NCI-H1694 (cell line): ENCODE measurements at regions not wholly inside any gene's neighbourhood (a gene's known extent, or its start where the extent isn't known, plus 50 kb on each side); places are given as distances from the start of the nearest gene placed in this dataset.

Source experiments
- DNase-seq: peaks from one replicate; lab custom pipeline; 2025; lab: John Stamatoyannopoulos, UW

DNA sequence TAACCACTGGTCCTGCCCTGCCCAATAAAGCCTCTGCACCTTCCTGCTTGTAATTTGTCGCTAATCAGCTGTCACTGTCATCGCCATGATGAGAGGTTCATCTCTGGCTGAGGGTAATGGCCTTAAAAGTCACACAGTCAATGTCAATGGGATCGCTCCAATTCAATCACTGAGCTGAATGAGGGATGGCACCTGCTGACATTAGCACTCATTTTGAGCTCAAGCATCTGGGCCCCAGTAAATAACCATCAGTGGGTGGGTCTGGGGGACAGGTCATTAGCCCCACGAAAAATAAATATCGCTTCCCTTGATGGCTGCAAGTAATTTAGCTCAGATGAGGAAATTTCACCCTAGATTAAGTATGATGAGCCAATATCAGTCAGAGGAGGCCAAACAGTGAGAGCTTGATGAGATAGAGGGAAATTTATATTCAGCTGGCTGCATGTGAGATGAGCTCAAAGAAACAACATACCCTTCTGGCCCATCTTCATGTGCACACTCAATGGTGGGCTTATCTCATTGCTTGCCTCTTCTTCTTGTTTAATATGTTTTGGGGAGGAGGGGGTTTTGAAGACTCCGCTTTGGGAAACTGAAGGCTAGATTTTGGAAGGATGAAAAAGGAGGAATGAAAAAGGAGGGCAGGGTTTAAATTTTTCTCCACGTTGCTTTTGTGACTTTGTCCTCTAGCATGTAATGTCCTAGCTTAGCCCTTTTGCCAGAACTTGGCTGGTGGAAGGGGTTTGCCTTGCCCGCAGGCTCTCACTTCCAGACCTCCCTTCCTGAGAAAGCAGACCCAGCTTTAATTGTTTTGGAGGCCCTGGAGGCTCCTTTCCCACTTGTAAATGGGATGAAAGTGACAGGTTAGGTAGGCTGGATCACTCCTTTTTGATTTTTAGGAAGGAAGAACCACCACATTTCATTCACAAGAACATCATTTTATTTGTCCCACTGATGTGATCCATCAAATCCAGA lies 84.8 kb upstream of the PAQR3 start:
- no peak for DNase-seq

DNA sequence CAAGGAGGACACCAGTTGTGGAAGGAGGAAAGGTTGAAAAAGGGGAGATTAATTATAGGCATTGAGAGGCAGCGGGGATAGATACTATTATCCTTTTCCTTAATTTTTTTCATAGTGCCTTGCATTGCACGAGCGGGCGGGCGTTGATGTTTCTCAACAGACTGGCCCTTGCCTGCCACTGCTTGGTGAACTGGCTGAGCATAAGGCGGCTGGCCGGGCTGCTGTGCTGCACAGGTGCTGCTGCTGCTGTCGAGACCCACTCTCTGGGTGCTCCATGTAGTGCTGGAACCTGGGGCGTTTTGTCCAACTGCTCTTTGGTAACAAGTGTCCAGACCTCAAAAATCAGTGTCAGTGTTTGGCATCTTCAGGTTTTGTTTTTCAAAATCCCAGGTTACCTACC lies 83.3 kb upstream of the PAQR3 start:
- no peak for DNase-seq

DNA sequence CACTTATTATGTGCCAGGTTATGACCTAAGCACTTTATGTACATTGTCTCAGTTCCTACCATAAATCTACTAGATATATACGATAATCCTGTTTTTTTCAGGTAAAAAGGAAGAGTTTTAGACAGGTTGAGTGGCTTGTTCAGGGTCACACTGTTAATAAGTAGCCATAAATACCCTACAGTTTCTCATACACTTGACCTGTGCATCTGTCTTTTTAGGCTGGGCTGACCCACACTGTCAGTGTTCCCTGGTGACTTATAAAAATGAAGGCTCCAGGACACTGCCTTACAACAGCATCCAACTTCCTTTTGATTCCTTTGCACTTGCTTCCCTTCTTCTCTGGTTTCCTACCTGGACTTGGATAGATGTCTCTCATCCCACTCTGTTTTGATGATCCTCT lies 78.2 kb upstream of the PAQR3 start:
- DNase-seq: no peak

DNA sequence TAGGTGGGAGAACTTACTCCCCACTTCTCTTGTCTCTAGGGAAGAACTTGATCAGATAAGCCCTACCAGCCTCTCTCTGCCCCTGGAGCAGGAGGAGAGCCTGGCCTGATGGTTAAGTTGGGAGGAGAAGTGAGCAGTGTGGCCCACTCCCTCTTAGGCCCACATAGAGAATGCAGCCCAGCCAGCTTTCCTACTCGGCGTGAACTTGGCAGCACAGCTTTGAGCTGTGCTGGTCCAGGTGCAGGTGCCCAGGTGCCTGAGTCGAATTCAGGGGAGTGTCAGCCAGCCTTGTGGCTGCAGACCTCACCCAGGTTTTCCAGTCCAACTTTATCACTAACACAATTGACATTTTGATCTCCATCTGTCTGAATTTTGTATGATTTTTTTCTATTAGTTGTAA lies 77.6 kb upstream of the PAQR3 start:
- no peak for DNase-seq

DNA sequence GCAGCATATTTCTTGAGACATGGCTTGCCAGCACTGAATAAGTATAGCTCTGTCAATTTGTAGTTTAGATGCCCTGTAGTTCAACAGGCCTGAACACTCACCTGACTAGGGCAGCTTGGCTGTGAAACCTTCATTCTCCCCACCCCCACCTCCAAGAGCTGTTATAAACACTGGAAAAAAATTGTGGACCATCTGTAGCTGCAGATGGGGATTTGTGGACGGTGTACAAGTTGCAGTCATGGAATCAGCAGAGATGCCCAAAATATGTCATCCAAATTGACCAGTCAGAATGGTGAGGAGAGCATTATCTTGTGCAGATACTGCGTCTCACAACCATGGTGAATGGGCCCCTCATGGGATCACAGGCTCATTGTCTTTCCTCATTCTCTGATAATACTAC lies 76.2 kb upstream of the PAQR3 start:
- DNase-seq: peak; percentile 62

DNA sequence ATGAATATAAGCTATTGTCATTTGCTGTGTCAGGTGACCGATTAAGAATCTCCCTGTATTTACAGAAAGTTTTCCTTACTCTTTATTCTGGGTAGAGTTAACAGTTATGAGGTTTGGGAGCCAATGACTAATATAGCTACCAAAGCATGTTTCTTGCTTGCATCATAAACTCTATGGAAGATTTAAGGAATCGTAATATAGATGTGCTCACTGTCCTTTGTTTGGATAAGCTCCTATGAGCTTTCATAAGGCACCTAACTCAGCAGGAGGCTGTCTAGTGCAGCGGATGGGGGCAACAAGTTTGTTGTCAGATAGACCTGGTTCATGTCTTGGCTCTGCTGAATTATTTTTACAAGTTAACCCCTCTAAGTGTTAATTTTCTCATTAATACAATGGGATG lies 75.0 kb upstream of the PAQR3 start:
- DNase-seq: no peak

DNA sequence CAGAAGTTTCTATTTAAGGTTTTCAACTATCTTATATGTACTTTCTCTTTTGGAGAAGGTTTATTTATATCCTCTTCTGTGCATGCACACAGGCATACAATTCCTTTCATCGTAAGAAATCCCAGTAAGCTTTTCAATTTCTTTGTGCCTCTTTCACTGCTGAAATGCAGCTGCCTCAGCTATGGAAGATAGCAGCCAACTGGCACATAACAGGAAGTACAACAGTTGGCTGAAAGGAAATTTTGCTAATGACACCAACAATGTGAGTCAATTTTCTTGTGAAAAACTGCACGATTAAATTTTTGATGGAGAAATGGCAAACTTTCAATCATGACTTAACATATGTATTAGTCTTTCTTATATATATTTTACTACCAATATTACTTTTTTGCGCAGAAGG lies 74.5 kb upstream of the PAQR3 start:
- DNase-seq: no peak

DNA sequence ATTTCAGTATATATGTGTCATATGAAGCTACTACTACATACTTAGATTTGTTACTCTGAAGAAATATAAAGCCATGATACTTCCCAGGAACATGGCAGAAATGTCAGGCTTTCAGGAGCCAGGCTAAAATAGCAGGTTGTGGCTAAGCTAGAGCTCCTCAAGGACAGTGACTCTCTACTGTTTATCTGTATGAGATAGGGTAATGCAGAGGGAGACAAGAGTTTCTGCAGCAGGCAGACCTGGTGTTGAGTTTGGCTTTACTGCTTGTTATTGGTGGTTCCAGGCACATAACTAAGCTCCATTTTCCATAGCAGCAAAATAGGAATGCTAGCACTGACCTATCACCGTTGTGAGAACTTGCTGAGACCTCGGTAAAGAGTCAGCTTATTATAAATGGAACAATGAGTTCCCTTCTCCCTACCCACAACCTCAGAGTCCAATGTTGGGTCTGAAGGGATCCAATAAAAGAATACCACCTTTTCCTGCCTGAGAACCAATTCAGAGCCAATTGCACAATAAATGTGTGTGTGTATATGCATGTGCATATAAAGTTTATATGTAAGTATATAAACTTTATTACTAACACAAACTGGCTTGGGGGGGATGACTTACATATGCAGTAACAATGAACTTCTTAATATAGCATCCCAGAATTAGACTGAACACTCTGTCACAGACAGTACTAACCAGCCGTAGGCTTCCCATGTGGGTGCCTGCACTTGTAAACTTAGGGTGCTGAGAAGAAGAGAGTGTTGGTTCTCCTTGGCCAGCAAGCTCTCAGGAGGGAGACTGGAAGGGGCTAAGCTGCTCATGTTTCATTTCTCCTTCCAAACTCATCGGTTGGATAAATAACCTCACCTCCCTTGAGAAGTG lies 51.9 kb upstream of the PAQR3 start:
- no peak for DNase-seq

DNA sequence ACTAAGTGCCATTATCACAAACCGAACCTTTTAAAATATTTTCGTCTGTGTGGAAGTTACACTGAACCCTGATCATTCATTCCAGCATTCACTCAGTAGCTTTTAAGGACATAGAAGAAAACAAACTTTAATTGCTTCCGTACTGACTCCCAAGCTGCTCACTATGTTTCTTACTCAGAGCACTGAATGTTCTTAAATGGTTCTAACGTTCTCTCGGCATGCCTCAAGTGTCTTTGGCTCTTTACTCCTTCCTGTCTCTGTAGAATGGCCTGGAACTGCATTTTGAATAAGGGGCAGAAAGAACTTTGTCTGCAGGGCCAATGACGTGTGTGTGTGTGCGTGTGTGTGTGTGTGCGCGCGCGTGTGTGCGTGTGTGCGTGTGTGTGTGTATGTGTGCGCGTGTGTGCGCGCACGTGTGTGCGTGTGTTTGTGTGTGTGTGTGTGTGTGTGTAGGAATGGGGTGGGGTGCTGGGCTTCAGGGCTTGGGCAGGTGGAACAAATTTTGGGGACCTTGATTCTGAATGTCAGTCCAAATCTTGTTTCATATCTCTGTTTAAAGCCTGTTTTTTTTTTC lies 50.5 kb upstream of the PAQR3 start:
- DNase-seq: no peak
